Right forelimb (tissue), 1 donor: ENCODE measurements at regions not wholly inside any gene's neighbourhood (a gene's known extent, or its start where the extent isn't known, plus 50 kb on each side); places are given as distances from the start of the nearest gene placed in this dataset.

Experiments
- DNase-seq: peaks from one replicate; pipeline ENCODE4 v3.0.0-alpha.2; 2018

DNA sequence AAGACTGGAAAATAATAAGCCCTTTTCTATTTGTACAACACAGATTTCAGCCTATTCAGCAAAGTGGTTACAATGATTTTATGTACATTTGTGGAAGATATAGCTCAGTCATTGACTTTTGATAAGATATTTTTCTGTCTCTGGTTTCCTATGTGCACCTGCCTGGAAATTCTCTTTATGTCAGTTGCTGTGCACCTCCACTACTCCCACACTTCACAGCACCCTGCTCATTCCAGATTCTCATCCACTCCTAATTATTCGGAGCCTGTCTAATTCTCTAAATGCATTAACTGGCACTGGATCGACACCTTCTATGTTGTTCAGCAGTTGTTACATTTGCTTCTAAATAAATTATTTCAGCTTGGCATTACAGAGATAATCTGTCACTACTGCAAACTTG is 275.1 kb upstream of the RND3 start:
- DNase-seq = no peak

DNA sequence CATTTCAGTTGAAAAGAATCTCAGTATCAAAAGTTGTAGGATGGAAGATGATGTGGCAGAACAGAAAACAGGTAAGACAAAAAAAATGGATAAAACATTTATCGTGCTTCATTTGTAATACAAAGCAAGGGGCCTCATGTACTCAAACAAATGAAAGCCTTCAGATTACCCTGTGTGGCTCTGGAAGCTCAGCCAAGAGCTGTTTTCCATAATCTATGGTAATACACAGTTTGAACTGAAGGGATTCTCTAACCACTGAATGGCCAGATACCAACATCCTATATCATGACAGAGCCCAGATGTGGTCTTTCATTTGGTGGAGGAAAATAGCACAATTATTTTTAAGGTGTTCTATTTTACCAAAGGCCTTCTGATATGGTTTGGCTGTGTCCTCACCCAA is 272.1 kb upstream of the RND3 start:
- no peak for DNase-seq

DNA sequence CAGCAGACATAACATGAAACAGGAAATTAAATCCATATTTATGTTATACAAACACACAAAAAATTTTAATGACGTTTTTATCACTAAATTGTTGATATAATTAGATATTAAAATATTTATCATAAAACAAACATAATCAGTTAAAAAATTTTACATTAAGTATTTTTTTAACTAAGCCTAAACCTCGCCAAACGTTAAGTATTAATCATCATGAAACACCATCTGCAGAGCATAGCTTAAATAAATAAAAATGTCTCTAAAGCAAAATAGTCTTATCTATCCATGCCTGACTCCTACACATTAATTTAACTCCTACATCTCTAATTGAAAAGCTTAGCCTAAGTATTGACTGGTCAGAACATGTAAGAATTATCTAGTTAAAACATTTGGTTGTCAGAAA is 271.6 kb upstream of the RND3 start:
- DNase-seq = no peak

DNA sequence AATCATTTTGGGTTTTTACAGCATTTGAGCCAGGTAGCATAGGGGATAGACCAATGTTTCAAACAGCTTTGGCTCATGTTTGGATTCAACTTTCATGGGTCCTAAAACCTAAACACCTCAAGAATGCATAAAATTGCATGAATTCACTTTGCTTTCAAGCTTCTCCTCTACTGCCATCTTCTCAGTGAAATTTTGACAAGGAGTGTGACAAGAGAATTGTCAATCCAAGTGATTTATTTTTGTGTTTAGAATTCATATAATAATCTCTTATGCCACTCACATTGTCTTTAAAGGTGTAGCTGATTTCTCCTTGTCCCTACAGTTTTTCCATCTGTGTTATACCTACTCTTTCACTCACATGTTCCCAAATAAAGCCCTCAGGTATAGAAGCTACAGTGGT is 264.8 kb upstream of the RND3 start:
- no peak for DNase-seq

DNA sequence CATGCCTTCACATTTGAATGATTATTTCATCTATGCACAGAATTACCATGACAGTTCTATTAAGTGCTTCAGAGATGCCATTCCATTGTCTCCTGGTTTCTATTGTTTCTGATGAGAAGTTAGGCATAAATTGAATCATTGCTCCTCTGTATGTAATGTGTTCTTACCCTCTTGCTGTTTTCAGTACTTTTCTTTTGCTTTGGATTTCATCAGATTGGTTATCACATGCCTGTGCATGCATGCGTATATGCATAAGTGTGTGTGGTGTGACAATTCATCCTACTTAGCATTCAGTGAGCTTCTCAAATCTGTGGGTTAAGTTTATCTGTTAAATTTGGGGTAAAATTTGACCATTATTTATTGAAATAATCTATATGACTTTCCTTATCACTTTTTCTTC is 263.3 kb upstream of the RND3 start:
- no peak for DNase-seq

DNA sequence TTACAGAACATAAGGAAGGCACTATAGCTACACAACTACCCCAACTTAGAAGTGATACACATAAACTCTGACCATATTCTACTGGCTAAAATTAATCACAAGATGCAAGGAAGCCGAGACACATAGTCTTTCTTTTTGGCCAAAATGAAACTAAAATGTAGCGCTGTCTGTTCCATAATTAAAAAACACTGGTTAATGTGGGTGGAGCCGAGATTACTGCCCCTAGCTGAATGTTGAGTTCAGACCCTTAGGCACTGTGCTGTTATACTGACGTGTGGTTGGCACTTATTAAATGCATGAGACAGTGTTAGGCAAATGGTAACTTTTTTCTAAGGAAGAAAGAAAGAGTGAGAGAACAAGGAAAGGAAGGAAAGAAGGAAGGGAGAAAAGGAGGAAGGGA is 254.6 kb upstream of the RND3 start:
- no peak for DNase-seq

DNA sequence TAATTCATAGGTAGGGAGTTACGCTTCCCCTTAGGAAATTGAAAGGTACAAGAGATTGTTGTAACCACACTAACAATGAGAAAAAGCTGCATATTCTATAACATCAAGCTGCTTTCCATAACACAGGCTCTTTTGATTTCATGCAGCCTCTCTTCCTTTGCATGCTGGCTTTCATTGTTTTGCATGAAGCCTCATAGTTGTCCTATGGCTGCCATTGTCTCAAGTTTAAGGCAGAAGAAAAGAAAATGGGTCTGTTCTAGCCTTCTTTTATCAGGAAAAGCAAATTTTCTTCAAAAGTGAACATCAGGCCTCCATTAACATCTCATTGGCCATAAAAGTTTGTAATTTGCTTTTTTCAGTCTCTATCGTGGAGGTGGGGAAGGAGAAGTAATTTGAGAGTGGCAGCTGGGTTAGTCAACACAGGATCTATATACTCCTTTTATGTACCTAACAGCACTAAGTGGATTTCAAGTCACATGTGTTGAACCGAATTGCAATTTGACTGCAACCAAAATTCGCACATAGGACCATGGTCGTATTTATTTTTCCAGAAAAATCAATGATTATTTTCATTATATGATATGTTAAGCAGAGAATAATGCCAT is 248.5 kb upstream of the RND3 start:
- DNase-seq = no peak

DNA sequence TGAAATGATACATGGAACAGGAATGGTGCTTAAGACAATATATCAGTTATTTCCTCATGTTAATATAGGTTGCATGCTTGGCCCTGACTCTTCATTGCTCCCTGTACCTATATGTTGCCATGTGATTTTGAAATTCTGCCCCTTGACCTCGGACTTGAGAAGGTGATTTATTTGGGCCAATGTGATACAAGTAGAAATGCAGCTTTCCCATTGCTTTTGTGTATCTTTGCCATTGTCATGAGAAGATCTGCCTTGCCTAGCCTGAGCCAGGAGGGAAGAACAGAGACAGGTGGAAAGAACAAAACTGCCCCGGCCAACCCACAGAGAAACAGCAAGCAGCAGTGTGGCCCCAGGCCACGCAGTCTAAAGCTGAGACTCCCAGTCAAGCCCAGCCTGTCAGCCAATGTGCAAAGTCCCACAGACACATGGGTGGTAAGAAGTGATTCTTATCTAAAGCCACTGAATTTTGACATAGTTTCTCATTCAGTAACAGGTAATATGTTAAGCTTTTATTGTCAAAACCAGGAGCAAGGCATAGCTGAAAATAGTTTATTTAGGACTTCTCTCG is 245.7 kb upstream of the RND3 start:
- DNase-seq = no peak

DNA sequence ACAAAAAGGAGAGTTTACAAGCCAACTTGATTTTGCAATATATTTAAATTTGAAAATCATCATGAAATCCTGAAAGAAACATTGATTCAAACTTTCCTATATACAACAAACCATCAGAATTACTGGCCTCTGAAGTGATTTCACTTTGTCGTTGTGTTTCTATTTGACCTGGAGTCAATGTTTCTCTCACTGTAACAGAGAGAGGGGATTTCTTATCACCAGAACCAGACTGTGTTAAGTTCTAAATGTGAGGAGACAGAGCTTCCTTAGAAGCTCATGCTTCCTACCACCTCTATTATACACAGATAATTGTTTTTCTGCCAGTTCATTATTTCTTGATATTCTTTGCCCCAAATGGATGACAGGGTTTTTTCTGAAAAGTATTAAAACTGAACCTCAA is 245.0 kb upstream of the RND3 start:
- DNase-seq = no peak

DNA sequence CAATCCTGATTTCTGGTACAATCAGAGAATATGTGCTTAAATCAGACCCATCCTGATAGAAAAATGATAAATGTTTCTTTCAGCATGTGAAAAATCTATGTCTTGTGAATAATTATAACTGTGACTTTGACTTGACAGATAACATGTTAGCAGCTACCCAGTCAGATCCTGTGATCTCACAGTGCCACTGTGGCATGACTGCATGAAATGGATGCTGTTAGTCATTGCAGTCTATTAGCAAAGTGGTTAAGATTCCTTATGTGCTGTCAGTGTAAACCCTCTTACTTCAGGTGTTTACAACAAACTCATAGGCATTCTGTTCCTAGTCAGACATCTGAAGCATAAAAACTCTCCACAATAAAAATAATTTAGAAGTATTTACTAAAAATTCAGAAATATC is 244.6 kb upstream of the RND3 start:
- no peak for DNase-seq

DNA sequence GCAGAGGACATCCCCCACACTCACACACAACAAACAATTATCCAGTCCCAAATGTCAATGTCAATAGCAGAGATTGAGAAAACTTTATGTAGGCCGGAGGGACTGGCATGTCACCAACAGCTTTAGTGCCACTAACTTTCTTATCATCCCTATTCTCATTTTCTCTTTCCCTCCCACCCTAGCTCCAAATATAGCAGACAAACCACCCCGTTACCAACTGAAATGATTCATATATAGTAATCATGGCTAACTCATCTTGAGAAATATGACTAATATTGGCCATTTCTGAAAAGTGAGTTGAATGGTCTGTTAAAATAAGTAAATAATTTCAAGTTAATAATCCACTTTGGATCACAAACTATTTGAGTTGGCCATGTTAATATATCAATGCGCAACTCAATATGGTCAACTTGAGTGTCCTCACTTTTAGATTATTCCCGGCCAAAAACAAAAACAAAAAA is 242.1 kb upstream of the RND3 start:
- no peak for DNase-seq

DNA sequence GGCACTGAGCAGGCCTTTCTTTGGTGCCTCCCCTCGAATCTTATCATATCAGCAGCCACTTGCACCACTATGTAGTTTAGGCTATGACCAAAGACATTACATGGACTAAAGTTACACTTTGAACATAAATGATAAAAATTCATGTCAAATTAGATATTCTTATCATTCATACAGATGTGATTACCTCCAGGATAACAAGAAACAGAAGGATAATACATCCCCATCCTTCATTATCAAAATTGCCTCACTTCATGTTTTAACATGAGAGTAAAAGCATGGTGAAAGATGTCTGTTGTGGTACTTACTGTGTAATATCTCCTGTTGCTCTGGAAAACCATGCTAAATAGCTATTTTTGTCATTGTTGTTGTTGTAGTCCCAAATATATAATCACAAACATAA is 230.8 kb upstream of the RND3 start:
- no peak for DNase-seq

DNA sequence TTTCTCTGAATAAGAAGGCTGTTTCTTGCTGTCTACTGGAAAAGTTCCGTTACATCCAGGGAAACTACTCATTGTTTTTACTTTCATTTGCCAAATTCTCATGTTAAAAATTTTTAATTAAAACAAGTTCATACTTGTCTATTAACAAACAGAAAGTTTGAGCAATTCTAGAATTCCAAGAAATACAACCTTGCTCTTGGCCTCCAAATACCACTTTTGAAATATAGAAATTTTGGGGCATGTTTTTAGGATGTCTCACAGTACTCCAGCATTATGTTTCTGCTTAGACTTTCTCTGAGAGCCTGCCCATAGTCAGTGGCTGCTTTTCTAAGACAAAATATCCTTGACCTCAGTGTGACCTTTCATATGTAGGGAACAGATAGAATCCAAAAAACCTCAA is 228.7 kb upstream of the RND3 start:
- DNase-seq = no peak

DNA sequence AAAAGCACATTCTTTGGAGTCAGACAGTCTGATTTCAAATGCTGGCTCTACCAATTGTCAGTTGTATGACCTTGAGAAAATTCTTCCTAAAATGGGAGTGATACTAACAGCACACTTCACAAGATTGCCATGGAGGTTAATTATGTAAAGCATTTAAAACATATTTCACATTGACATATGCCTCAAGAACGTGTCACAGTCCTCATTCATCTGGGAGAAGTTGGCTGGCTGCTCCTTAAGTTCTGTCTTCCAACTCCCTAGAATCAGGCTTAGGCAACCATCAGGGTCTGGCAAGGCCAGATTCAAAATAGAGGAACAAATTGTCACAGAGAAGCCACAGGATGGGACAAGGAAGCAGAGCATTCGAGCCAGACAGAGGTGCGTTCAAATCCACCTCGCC is 228.0 kb upstream of the RND3 start:
- DNase-seq = no peak

DNA sequence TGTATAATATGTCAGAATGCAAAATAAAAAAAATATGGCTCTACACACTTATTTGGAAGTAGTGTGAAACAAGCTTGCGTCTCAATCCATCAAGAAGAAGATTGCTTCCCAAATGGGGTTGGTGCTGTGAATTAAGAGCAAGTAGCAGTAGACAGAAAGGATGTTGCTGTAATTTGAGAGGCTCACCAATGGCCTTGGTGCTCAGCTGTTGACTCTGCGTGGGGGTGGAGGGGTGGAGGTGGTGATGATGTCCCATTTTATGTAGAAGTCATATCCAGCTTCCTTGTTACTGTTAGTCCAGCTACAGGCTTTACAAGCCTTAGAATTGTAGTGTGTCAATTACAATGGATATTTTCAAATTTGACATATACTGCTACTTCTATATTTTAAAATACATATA is 223.4 kb upstream of the RND3 start:
- DNase-seq = no peak

DNA sequence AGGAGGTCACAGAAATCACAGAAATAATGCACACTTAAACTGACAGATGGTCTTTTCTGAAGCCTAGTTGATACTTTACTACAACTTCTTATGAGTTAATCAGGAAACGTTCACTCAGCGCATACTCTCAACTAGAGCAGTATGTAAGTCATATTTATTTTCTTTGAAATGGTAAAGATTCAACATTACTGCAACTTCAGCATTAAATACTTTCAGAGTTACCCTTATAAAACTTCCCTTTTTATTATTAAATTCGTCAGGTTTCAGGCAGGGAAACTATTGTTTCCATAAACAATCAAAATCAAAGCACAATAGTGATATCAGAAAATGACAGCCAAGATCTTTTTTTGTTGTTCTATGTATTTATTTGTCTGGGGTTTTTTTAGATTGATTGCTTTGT is 222.6 kb upstream of the RND3 start:
- no peak for DNase-seq

DNA sequence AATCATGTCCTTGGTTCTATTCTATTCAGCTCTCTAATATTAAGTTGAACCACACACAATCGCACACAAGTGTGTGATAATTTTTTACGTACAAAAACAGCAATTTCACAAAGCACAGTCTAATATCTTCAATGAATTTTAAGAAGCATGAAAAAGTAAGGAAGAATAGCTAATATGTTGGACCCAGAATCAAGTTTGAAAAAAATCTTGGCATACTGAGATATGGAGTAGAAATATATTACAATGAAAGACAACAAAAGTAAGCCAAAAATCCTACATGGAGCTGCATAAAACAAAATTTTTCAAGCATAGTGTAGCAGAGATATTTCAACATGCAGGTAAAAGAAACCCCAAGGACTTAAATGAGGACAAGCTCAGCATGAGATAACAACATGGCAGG is 219.1 kb upstream of the RND3 start:
- no peak for DNase-seq

DNA sequence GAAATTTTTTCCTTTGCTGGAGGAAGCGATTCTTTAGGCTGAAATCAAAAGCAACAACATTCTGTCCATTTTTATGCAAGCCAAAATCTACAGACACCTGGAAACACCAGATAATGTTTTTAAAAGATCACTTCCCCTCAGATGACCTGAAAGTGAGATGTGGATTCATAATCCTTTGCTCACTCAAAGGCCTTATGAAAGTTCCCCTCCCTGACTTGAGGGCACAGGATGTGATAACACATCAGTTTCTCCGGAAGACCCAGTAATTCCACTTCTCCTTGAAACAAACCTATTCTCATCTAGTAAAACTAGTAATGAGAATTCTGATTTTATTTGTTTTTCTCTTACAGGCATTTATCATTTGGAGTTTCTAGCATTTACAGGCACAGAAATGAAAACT is 218.3 kb upstream of the RND3 start:
- no peak for DNase-seq

DNA sequence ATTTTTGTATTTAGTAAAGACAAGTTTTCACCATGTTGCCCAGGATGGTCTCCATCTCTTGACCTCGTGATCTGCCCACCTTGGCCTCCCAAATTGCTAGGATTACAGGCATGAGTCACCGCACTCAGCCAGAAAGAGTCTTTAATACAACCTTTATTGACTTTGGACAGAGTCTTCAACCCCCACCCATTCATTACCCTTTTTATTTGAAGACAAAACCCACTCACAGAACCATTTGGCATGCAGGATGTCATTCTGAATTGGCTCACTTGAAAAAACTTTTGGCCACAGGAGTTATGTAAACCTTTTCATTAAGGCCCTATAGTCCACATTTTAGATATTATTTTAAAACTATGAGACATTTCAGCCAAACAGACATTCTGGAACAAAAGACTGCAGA is 217.9 kb upstream of the RND3 start:
- DNase-seq = no peak

DNA sequence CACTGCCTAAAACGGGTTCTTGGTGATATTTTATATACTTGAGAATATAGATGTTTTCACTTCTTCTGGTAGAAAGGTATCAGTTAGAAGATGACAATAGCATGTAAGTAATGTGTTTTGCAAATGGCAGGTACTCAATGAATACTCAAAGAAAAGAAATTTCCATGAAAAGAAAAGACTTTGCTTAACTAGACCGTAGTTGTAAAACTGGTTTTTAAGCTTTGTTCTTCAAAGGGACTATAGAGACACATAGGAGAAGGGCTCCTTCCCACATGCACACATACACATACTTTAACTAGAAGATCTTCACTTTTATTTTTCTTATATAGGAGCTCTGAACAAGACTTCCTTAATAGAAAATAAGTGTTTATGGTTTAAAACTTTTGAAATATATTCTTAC is 215.3 kb upstream of the RND3 start:
- no peak for DNase-seq

DNA sequence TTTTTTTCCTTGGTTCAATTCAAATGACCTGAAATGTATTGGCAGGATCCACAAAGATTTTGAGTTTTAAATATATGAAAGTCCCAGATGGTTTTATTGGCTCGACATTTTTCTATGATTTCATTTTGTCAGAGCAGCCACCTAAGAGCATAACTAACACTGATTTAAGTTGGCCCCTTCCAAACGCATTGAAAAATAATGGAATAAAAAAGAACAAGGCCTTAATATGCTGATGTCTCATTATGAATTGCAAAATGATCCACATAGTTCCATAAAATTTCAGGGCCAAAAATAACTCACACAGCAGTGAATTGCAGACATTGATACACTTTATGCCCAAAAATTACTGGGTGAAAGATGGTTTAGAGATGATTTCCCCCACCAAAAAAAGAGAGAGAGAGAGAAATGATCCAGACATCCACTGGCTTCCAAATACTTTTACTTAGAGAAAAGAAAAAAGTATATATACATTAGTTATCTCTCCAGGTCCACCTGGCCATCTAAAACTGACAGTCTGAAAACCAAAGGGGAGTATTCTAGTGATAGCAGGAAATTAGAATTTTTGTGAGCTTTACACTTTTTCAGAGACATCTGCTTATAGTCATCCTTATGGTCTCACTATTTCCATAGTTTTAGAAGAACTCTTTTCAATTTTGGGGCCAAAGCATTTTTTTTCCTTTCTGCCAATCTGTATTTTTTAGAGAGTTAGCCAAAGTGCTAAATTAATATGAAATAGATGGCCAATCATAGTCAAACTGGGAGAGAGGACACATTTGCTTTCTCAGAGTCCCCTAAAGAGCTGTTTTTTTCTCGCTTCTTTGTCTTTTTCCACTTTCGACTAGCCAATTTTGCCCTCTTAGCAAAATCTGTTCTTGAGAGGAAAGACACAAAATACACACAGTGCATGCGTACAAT is 213.5 kb upstream of the RND3 start:
- no peak for DNase-seq

DNA sequence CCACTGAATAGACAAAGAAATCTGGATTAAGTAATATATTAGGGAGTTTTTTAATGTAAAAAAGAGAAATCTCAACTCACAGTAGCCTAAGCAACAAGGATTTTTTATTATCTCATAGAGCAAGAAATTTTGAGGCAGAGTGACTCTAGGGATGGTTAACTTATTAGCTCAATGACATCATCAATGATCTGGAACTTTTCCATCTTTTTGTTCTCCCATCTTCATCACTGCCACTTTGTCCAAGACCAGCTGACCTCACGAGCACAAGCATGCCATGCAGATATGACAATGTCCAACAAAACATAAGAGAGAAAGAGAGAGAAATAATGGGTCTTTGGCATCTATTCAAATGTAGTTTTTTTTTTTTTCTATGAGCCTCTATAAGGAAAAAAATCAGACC is 211.8 kb upstream of the RND3 start:
- DNase-seq = no peak

DNA sequence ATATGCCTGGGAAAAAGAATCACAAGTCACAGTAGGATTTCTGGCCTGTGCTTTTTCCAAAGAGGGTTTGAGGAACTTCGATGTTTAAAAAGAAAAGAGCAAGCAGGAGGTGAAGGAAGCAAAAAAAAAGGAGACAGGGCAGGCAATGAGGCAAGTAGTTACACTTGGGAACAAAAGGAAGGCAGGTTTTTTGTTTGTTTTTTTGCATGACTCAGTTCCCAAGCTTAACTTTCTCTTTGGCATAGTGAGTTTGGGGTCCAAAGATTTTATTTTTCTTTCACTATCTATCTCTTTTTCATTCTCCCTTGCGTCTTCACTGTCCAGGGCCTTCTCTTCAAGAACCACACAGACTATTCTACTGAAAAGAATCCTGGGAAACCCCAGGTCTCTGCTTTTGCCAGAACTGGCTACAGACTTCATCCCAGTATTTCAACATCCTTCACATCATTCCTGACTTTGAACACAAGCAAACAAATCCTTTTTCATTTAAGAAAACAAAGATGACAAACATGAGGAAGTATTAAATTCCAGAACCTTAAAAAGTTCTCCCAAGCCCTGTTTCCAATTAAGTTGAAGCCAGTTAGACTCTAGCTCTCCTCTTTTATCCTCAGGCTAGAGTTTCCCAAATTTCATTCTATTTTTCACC is 210.7 kb upstream of the RND3 start:
- no peak for DNase-seq

DNA sequence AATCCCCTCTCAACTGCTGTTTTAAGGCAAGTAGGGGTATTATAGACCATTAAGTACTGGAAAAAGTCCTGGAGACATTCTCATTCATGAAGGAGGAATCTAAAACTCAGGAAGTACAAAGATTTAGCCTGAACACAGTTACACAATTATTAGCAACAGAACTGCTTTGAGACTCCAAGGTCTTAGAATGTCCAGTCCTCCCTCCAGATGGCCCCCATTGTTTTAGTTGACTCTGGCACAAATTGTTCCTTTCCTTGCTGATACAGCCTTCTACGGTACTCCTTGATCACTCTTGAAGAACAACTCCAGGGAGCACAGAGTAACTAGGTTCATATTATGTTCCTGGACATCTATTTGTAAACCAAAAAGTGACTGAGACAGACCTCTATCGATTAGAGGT is 210.1 kb upstream of the RND3 start:
- DNase-seq = no peak
